OCI-LY3 (cell line): ENCODE measurements at regions not wholly inside any gene's neighbourhood (a gene's known extent, or its start where the extent isn't known, plus 50 kb on each side); places are given as distances from the start of the nearest gene placed in this dataset.

ENCODE experiments used
- CTCF ChIP-seq: fragments of 200-600, 300-600 bp; sonication (generic); IDR thresholded peaks from 2 replicates; pipeline ENCODE4 v1.5.1; 2014; ENCODE audit warnings: antibody characterized with exemption, low read length, low read depth
- EZH2phosphoT487 ChIP-seq: fragments of 200-600 bp; shearing (Covaris generic); IDR thresholded peaks from 2 replicates; pipeline ENCODE4 v1.6.1; 2018; ENCODE audit warnings: antibody characterized with exemption, mixed run types, low read depth

GRCh38 chr7:109782806-109783205 lies 1213.1 kb downstream of the DNAJB9 start:
- no peak for TF ChIP-seq CTCF
- TF ChIP-seq EZH2phosphoT487, result no peak
